Trophoblast cell (in vitro differentiated cells and primary cell): ENCODE measurements at regions not wholly inside any gene's neighbourhood (a gene's known extent, or its start where the extent isn't known, plus 50 kb on each side); places are given as distances from the start of the nearest gene placed in this dataset.

Source experiments
- DNase-seq, 2 donors: peaks; one replicate each; pipeline ENCODE4 v3.0.0-alpha.2; 2016
- H2AFZ ChIP-seq: 2 replicates; pipeline ENCODE4 v1.6.1; 2013; ENCODE audit warnings: low read length, moderate library complexity, mild to moderate bottlenecking; ENCODE audit not compliant: insufficient read depth, poor library complexity
- H2AK5ac ChIP-seq: 2 replicates; pipeline ENCODE4 v1.6.1; 2013; ENCODE audit warnings: mild to moderate bottlenecking, low read length
- H2BK120ac ChIP-seq: 2 replicates; pipeline ENCODE4 v1.6.1; 2013; ENCODE audit warnings: low read length, mild to moderate bottlenecking, moderate library complexity; ENCODE audit not compliant: insufficient read depth, poor library complexity
- H2BK12ac ChIP-seq: 2 replicates; pipeline ENCODE4 v1.6.1; 2013; ENCODE audit warnings: mild to moderate bottlenecking, low read length, moderate library complexity
- H2BK5ac ChIP-seq: 2 replicates; pipeline ENCODE4 v1.6.1; 2013; ENCODE audit warnings: low read length, low read depth, moderate library complexity, mild to moderate bottlenecking; ENCODE audit not compliant: poor library complexity
- H3K14ac ChIP-seq: 2 replicates; pipeline ENCODE4 v1.6.1; 2013; ENCODE audit warnings: mild to moderate bottlenecking, low read length
- H3K18ac ChIP-seq: 2 replicates; pipeline ENCODE4 v1.6.1; 2013; ENCODE audit warnings: mild to moderate bottlenecking, low read length
- H3K23ac ChIP-seq: 2 replicates; pipeline ENCODE4 v1.6.1; 2013; ENCODE audit warnings: low read length
- H3K27ac ChIP-seq: 2 replicates; pipeline ENCODE4 v1.5.1; 2013; ENCODE audit warnings: low read depth, mild to moderate bottlenecking, inconsistent platforms, low read length, moderate library complexity
- H3K27me3 ChIP-seq: 2 replicates; pipeline ENCODE4 v1.6.1; 2013; ENCODE audit warnings: inconsistent platforms, mild to moderate bottlenecking, low read length, moderate library complexity; ENCODE audit not compliant: insufficient read depth
- H3K36me3 ChIP-seq, 2 experiments: 1 replicate in 1 of 2; 2 replicates in 1 of 2; pipeline ENCODE4 v1.6.1; 2013; ENCODE audit warnings: low read length in 2 of 2, mild to moderate bottlenecking in 2 of 2, moderate library complexity in 1 of 2; ENCODE audit not compliant: insufficient read depth in 2 of 2, control insufficient read depth in 1 of 2
- H3K4ac ChIP-seq: 2 replicates; pipeline ENCODE4 v1.6.1; 2013; ENCODE audit warnings: low read depth, mild to moderate bottlenecking, low read length, moderate library complexity
- H3K4me1 ChIP-seq, 2 experiments: 1 replicate in 1 of 2; 2 replicates in 1 of 2; pipeline ENCODE4 v1.6.1; 2013; ENCODE audit warnings: low read length in 2 of 2, mild to moderate bottlenecking in 2 of 2, moderate library complexity in 1 of 2; ENCODE audit not compliant: insufficient read depth in 2 of 2, control insufficient read depth in 1 of 2
- H3K4me2 ChIP-seq: 2 replicates; pipeline ENCODE4 v1.6.1; 2013; ENCODE audit warnings: inconsistent platforms, mild to moderate bottlenecking, low read length, moderate library complexity
- H3K4me3 ChIP-seq: 2 replicates; pipeline ENCODE4 v1.5.1; 2013; ENCODE audit warnings: mild to moderate bottlenecking, low read depth, low read length, inconsistent platforms
- H3K79me1 ChIP-seq: one replicate; pipeline ENCODE4 v1.6.1; 2013; ENCODE audit warnings: low read length
- H3K79me2 ChIP-seq: 2 replicates; pipeline ENCODE4 v1.6.1; 2013; ENCODE audit warnings: low read length, mild to moderate bottlenecking; ENCODE audit not compliant: control insufficient read depth, insufficient read depth, poor library complexity
- H3K9ac ChIP-seq: 2 replicates; pipeline ENCODE4 v1.6.1; 2013; ENCODE audit warnings: mild to moderate bottlenecking, low read length
- H3K9me3 ChIP-seq: 2 replicates; pipeline ENCODE4 v1.6.1; 2013; ENCODE audit warnings: low read depth, mild to moderate bottlenecking, control low read depth, inconsistent platforms, low read length; ENCODE audit not compliant: insufficient read depth
- H4K12ac ChIP-seq: 2 replicates; pipeline ENCODE4 v1.6.1; 2013; ENCODE audit warnings: low read depth, mild to moderate bottlenecking, low read length, moderate library complexity
- H4K8ac ChIP-seq: 2 replicates; pipeline ENCODE4 v1.6.1; 2013; ENCODE audit warnings: low read depth, mild to moderate bottlenecking, low read length, moderate library complexity
- H4K91ac ChIP-seq: one replicate; pipeline ENCODE4 v1.6.1; 2013; ENCODE audit warnings: low read depth, mild to moderate bottlenecking, low read length, moderate library complexity
- whole genome bisulfite sequencing: extraction: QIAGEN DNeasy Blood & Tissue Kit; methylation state at CpG from one replicate; pipeline ENCODE4 v1.1.7; 2013; ENCODE audit warnings: missing lambda C conversion rate; ENCODE audit not compliant: insufficient read length, insufficient coverage; ENCODE audit errors: extremely low coverage; 5-methylcytosine and 5-hydroxymethylcytosine counted together

DNA sequence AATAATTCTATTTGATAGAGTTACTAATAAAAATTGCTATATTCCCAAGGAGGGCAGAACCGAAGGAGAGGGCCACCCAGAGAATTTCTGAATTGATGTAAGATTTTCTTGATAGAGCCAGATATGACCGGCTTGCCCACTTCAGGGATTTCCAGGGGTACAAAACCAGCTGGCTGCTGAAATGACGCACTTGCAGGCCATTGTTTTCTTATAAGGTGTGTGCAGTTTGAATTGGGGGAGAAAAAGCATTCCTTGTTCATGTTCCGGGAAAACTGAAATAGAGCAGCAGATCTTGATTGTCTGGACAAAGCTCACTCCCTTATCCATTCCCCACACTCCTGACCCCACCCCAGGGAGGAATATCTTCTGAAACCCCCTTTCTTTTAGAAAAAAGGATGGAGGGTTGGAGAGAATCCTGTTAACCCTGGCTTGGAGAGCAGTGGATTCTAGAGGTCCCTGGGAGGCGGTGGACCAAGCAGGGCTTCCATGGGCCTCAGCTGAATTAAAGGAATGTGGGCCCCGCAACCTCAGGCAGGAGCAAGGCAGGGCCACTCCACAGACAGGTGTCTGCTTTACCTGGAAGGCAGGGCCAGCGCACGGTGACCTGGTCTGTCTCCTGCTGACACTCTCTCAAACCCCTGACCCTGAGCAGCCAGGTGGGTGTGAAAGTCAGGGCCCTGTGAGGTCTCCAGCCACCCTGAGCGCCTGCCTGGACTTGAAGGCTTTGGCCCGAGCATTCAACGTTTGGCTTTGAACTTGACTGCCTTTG, 96.4 kb downstream of the TMEM170B start:
- Histone ChIP-seq H3K18ac (no peak overlapping the region), H2AFZ (no peak overlapping the region), H2AK5ac (no peak overlapping the region), H3K27ac (no peak overlapping the region), H4K91ac (no peak overlapping the region), H3K4ac (no peak overlapping the region), H3K23ac (no peak overlapping the region), H2BK12ac (no peak overlapping the region), H3K27me3 (no peaks in the 10 kb centered on the region), H3K36me3 (no peaks in the 10 kb centered on the region), H3K79me1 (no peaks in the 10 kb centered on the region), H3K4me2 (no peak overlapping the region), H4K8ac (no peak overlapping the region), H3K4me3 (no peak overlapping the region), H3K9me3 (peaks cover 1% of the 10 kb centered on the region), H3K79me2 (no peaks in the 10 kb centered on the region), H3K14ac (no peak overlapping the region), H4K12ac (no peak overlapping the region), H3K9ac (no peak overlapping the region), H2BK5ac (no peak overlapping the region), H3K4me1 (peaks cover 5 to 9% of the 10 kb centered on the region in 2 experiments), H2BK120ac (no peak overlapping the region)
- no CpG with 5 or more reads among the region's 11 CpGs for WGBS
- no peak for DNase-seq

DNA sequence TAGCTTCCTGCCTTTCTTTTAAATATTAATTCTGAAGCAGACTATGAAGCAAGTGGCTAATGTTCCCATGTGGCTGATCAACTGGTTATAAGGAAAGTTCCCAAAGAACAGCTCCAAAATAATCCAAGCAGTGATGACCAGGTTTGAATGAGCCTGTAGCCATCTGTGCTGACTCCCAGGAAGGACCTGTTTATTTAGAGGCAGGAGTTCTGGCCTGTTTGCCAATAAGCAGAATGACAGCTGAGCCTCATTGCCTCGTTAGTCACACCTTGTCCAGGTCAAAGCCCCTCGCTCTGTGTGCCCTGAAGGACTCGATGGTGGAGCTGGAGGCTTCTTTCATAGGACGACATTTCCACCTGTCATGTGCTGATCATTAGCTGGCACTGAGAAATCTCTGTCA, 97.4 kb downstream of the TMEM170B start:
- no peaks in the 10 kb centered on the region for H3K79me1 ChIP-seq
- no peaks in the 10 kb centered on the region for H3K36me3 ChIP-seq
- H2BK120ac ChIP-seq, result no peak overlapping the region
- H3K23ac ChIP-seq, result no peak overlapping the region
- H3K4ac ChIP-seq, result no peak overlapping the region
- H3K14ac ChIP-seq, result no peak overlapping the region
- no peak overlapping the region for H3K9ac ChIP-seq
- peaks cover 5 to 9% of the 10 kb centered on the region in 2 experiments for H3K4me1 ChIP-seq
- H3K9me3 ChIP-seq, result peaks cover 1% of the 10 kb centered on the region
- no peak overlapping the region for H3K27ac ChIP-seq
- no peak overlapping the region for H4K8ac ChIP-seq
- H2AK5ac ChIP-seq, result no peak overlapping the region
- H3K79me2 ChIP-seq, result no peaks in the 10 kb centered on the region
- H3K4me2 ChIP-seq, result no peak overlapping the region
- no peak overlapping the region for H2BK12ac ChIP-seq
- H4K12ac ChIP-seq, result no peak overlapping the region
- no peak overlapping the region for H2BK5ac ChIP-seq
- WGBS, result no CpG with 5 or more reads among the region's 4 CpGs
- no peak for DNase-seq
- H3K18ac ChIP-seq, result no peak overlapping the region
- no peak overlapping the region for H3K4me3 ChIP-seq
- H2AFZ ChIP-seq, result no peak overlapping the region
- H3K27me3 ChIP-seq, result no peaks in the 10 kb centered on the region
- H4K91ac ChIP-seq, result no peak overlapping the region

DNA sequence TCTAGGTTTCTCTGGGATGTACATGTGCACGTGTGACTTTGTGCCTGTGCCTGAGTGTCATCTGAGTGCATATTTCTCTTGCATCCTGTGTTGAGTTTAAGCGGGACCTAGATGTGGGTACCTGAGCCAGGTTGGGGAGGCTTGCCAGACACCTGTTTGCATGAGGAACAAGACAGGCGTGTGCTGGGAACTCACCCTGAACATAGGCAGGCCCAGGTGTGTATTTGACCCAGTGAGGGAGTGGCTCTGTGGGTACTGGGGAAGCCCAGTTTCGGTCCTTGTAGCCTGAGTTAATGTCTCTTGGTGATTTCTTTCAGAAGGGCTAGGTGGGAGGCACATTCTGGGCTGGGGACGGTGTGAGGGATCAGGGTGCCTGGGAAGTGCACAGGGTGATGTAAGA, 98.6 kb downstream of the TMEM170B start:
- Histone ChIP-seq H4K12ac (no peak overlapping the region), H4K8ac (no peak overlapping the region), H3K14ac (no peak overlapping the region), H3K27ac (no peak overlapping the region), H3K79me1 (no peaks in the 10 kb centered on the region), H3K23ac (no peak overlapping the region), H3K27me3 (no peaks in the 10 kb centered on the region), H2AK5ac (no peak overlapping the region), H2BK12ac (no peak overlapping the region), H3K36me3 (no peaks in the 10 kb centered on the region), H3K4me3 (no peak overlapping the region), H3K9ac (no peak overlapping the region), H3K18ac (no peak overlapping the region), H3K79me2 (no peaks in the 10 kb centered on the region), H4K91ac (no peak overlapping the region), H2BK5ac (no peak overlapping the region), H2AFZ (no peak overlapping the region), H2BK120ac (no peak overlapping the region), H3K9me3 (peaks cover 1% of the 10 kb centered on the region), H3K4me2 (no peak overlapping the region), H3K4ac (no peak overlapping the region), H3K4me1 (peaks cover 5 to 9% of the 10 kb centered on the region in 2 experiments)
- WGBS, result no CpG with 5 or more reads among the region's 5 CpGs
- DNase-seq, result no peak

DNA sequence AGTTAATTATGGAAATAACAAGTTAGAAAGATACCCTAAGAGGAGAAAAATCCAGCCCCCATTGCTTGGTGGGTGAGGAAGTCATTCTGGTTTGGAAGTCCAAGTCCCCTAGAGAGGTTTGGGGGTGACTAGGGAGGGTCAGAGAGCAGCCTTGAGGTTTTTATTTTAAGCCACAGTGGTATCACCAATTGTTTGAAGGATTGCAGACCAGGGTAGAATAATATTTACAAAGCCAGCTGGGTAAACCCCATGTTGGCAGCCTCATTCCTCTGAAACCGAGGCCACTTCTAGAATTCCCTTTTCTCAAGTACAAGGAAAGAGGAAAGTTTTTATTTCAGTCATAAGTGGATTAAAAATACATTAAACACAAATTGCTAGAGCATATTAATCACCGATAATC, 99.7 kb downstream of the TMEM170B start:
- WGBS, result no CpG with 5 or more reads among the region's 2 CpGs
- Histone ChIP-seq H3K4me1 (peaks cover 5 to 9% of the 10 kb centered on the region in 2 experiments), H4K8ac (no peak overlapping the region)

More for the DNA sequence above, 99.7 kb downstream of the TMEM170B start:
- Histone ChIP-seq H3K18ac (no peak overlapping the region), H3K4me3 (no peak overlapping the region), H3K4me2 (no peak overlapping the region), H3K79me1 (no peaks in the 10 kb centered on the region), H3K23ac (no peak overlapping the region), H3K79me2 (no peaks in the 10 kb centered on the region), H3K27me3 (no peaks in the 10 kb centered on the region), H2BK5ac (no peak overlapping the region), H3K4ac (no peak overlapping the region), H2BK120ac (no peak overlapping the region), H2AFZ (no peak overlapping the region), H3K27ac (no peak overlapping the region), H3K36me3 (no peaks in the 10 kb centered on the region), H4K12ac (no peak overlapping the region), H2BK12ac (no peak overlapping the region), H3K9ac (no peak overlapping the region), H2AK5ac (no peak overlapping the region), H3K9me3 (peaks cover 3% of the 10 kb centered on the region), H4K91ac (no peak overlapping the region), H3K14ac (no peak overlapping the region)
- no peak for DNase-seq
